ENCODE measurements at regions not wholly inside any gene's neighbourhood (a gene's known extent, or its start where the extent isn't known, plus 50 kb on each side); places are given as distances from the start of the nearest gene placed in this dataset.

GRCh38 chr12:91384366-91384765, 201.7 kb upstream of the DCN start:
- TF ChIP-seq, protein P1, sequence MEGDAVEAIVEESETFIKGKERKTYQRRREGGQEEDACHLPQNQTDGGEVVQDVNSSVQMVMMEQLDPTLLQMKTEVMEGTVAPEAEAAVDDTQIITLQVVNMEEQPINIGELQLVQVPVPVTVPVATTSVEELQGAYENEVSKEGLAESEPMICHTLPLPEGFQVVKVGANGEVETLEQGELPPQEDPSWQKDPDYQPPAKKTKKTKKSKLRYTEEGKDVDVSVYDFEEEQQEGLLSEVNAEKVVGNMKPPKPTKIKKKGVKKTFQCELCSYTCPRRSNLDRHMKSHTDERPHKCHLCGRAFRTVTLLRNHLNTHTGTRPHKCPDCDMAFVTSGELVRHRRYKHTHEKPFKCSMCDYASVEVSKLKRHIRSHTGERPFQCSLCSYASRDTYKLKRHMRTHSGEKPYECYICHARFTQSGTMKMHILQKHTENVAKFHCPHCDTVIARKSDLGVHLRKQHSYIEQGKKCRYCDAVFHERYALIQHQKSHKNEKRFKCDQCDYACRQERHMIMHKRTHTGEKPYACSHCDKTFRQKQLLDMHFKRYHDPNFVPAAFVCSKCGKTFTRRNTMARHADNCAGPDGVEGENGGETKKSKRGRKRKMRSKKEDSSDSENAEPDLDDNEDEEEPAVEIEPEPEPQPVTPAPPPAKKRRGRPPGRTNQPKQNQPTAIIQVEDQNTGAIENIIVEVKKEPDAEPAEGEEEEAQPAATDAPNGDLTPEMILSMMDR (IDR thresholded peaks at IDR 0.05; ENCODE audit: low read length) = no peak
- no peak for TF ChIP-seq EZH2 (IDR thresholded peaks at IDR 0.05; ENCODE audit: borderline replicate concordance, low read length)
